ENCODE measurements at regions not wholly inside any gene's neighbourhood (a gene's known extent, or its start where the extent isn't known, plus 50 kb on each side); places are given as distances from the start of the nearest gene placed in this dataset.

- no peaks in the 10 kb centered on the region for H3K4me1 ChIP-seq (ENCODE audit: insufficient read depth, low read length)
- no peak overlapping the region for H3K9ac ChIP-seq (ENCODE audit: low read depth, low read length)
- H2AFZ ChIP-seq (ENCODE audit: low read depth, low read length) = no peak overlapping the region
- no peaks in the 10 kb centered on the region for H3K36me3 ChIP-seq (ENCODE audit: insufficient read depth, low read length)
- no peak overlapping the region for H3K4me2 ChIP-seq (ENCODE audit: insufficient read depth, low read length)
- H3K79me2 ChIP-seq (ENCODE audit: insufficient read depth, low read length) = no peaks in the 10 kb centered on the region
- no peaks in the 10 kb centered on the region for H3K27me3 ChIP-seq (ENCODE audit: insufficient read depth, low read length, poor library complexity)
- H3K9me3 ChIP-seq (ENCODE audit: insufficient read depth, low read length, severe bottlenecking) = no peaks in the 10 kb centered on the region
- no peaks in the 10 kb centered on the region for H4K20me1 ChIP-seq (ENCODE audit: insufficient read depth, low read length)
- DNase-seq (no peak), ATAC-seq (ENCODE audit: insufficient read depth, low read depth) (no peak)
- no peak overlapping the region for H3K4me3 ChIP-seq (ENCODE audit: low read depth in 1 of 2, low read length in 2 of 2)
- no peak overlapping the region for H3K27ac ChIP-seq (ENCODE audit: low read length)
- no peak for TF ChIP-seq EZH2 (IDR thresholded peaks at IDR 0.05; ENCODE audit: borderline replicate concordance, low read depth, low read length, severe bottlenecking)
- TF ChIP-seq CTCF (IDR thresholded peaks at IDR 0.05; ENCODE audit: borderline replicate concordance, extremely low read depth, low read length, poor library complexity, severe bottlenecking) = no peak
Measured at GRCh38 chr12:89948271-89949175, 239.9 kb upstream of the ATP2B1 start.

GRCh38 chr12:89947437-89948270 is 239.0 kb upstream of the ATP2B1 start:
- TF ChIP-seq CTCF (IDR thresholded peaks at IDR 0.05; ENCODE audit: borderline replicate concordance, extremely low read depth, low read length, poor library complexity, severe bottlenecking) = no peak
- TF ChIP-seq EZH2 (IDR thresholded peaks at IDR 0.05; ENCODE audit: borderline replicate concordance, low read depth, low read length, severe bottlenecking) = no peak
- H3K36me3 ChIP-seq (ENCODE audit: insufficient read depth, low read length) = no peaks in the 10 kb centered on the region
- no peak overlapping the region for H3K4me3 ChIP-seq (ENCODE audit: low read depth in 1 of 2, low read length in 2 of 2)
- ATAC-seq (ENCODE audit: insufficient read depth, low read depth) (no peak), DNase-seq (no peak)
- no peak overlapping the region for H2AFZ ChIP-seq (ENCODE audit: low read depth, low read length)
- H3K4me2 ChIP-seq (ENCODE audit: insufficient read depth, low read length) = no peak overlapping the region
- H3K9me3 ChIP-seq (ENCODE audit: insufficient read depth, low read length, severe bottlenecking) = no peaks in the 10 kb centered on the region
- H3K27ac ChIP-seq (ENCODE audit: low read length) = no peak overlapping the region
- no peaks in the 10 kb centered on the region for H3K79me2 ChIP-seq (ENCODE audit: insufficient read depth, low read length)
- no peaks in the 10 kb centered on the region for H3K4me1 ChIP-seq (ENCODE audit: insufficient read depth, low read length)
- H3K9ac ChIP-seq (ENCODE audit: low read depth, low read length) = no peak overlapping the region
- no peaks in the 10 kb centered on the region for H3K27me3 ChIP-seq (ENCODE audit: insufficient read depth, low read length, poor library complexity)
- H4K20me1 ChIP-seq (ENCODE audit: insufficient read depth, low read length) = no peaks in the 10 kb centered on the region

GRCh38 chr12:89946518-89947135 is 238.0 kb upstream of the ATP2B1 start:
- Histone ChIP-seq H3K9me3 (ENCODE audit: insufficient read depth, low read length, severe bottlenecking) (no peaks in the 10 kb centered on the region), H3K79me2 (ENCODE audit: insufficient read depth, low read length) (no peaks in the 10 kb centered on the region), H2AFZ (ENCODE audit: low read depth, low read length) (no peak overlapping the region), H3K27me3 (ENCODE audit: insufficient read depth, low read length, poor library complexity) (no peaks in the 10 kb centered on the region), H3K4me1 (ENCODE audit: insufficient read depth, low read length) (no peaks in the 10 kb centered on the region), H3K27ac (ENCODE audit: low read length) (no peak overlapping the region), H4K20me1 (ENCODE audit: insufficient read depth, low read length) (no peaks in the 10 kb centered on the region), H3K36me3 (ENCODE audit: insufficient read depth, low read length) (no peaks in the 10 kb centered on the region), H3K4me3 (ENCODE audit: low read depth in 1 of 2, low read length in 2 of 2) (no peak overlapping the region), H3K4me2 (ENCODE audit: insufficient read depth, low read length) (no peak overlapping the region), H3K9ac (ENCODE audit: low read depth, low read length) (no peak overlapping the region)
- no peak for TF ChIP-seq CTCF (IDR thresholded peaks at IDR 0.05; ENCODE audit: borderline replicate concordance, extremely low read depth, low read length, poor library complexity, severe bottlenecking)
- TF ChIP-seq EZH2 (IDR thresholded peaks at IDR 0.05; ENCODE audit: borderline replicate concordance, low read depth, low read length, severe bottlenecking) = no peak
- DNase-seq = no peak
- no peak for ATAC-seq (ENCODE audit: insufficient read depth, low read depth)
